Psoas muscle (tissue), 7 donors: ENCODE measurements at regions not wholly inside any gene's neighbourhood (a gene's known extent, or its start where the extent isn't known, plus 50 kb on each side); places are given as distances from the start of the nearest gene placed in this dataset.

Experiments
- ATAC-seq, 4 donors: fragments of 200-7000 bp; cut with Tn5 transposase; one replicate each; pipeline ENCODE4 v1.9.1; 2020; ENCODE audit warnings: moderate library complexity in 3 of 4, mild to moderate bottlenecking in 2 of 4
- DNase-seq, 2 donors: peaks; one replicate each; pipeline ENCODE4 v3.0.0-alpha.2; 2020
- H3K27ac ChIP-seq: fragments of 200-600 bp; one replicate; pipeline ENCODE4 v1.8.0; 2022
- H3K27me3 ChIP-seq, 3 donors: fragments of 200-600 bp in 1 of 3; one replicate each; pipeline versions ENCODE4 v1.6.1 to v1.8.0; 2013 to 2022; ENCODE audit warnings: low read length in 2 of 3, mild to moderate bottlenecking in 2 of 3, moderate library complexity in 1 of 3; ENCODE audit not compliant: insufficient read depth in 3 of 3
- H3K36me3 ChIP-seq, 2 donors: fragments of 200-600 bp in 1 of 2; one replicate each; pipeline versions ENCODE4 v1.6.1 to v1.8.0; 2013 to 2022; ENCODE audit warnings: low read depth in 1 of 2, mild to moderate bottlenecking in 1 of 2, moderate library complexity in 1 of 2; ENCODE audit not compliant: insufficient read depth in 1 of 2
- H3K4me1 ChIP-seq: fragments of 200-600 bp; one replicate; pipeline ENCODE4 v1.8.0; 2022
- H3K4me3 ChIP-seq: fragments of 200-600 bp; one replicate; pipeline ENCODE4 v1.8.0; 2022; ENCODE audit warnings: mild to moderate bottlenecking
- H3K9me3 ChIP-seq: fragments of 200-600 bp; one replicate; pipeline ENCODE4 v1.8.0; 2022
- CTCF ChIP-seq: fragments of 200-600 bp; IDR thresholded peaks from one replicate; pipeline ENCODE4 v1.8.0; 2022; ENCODE audit warnings: antibody characterized with exemption
- whole genome bisulfite sequencing, 3 donors: extraction: QIAGEN DNeasy Blood & Tissue Kit; methylation state at CpG; one replicate each; pipeline versions ENCODE4 v1.1.6 to v1.1.7; 2013; 5-methylcytosine and 5-hydroxymethylcytosine counted together
- intact Hi-C, 2 donors: fragments of 100-400 bp; cut with DNase I; formaldehyde crosslinking; loops; one replicate each; pipeline versions ENCODE4 v1.11.0 to v1.14.2; 2022
- donor health status: healthy with polysubstance abuse.
- donor health status: DM: no; HTN: no; CAD: no; lungs with moderate emphysema.
- donor health status: Bipolar disorder and iron deficiency.
- donor health status: healthy.
- donor health status: DM: yes; HTN: yes; CAD: no.
- donor health status: DM: no; HTN: no; CAD: no.
- donor health status: DM: yes; HTN: yes; CAD: no.

GRCh38 chr19:31553112-31553845 lies 204.0 kb upstream of the TSHZ3 start:
- intact Hi-C loops, result no loop called here
- no peaks in the 10 kb centered on the region for H3K36me3 ChIP-seq
- no peaks in the 10 kb centered on the region for H3K4me1 ChIP-seq
- 34 to 58% (median 40%) methylated on average over 9 of the region's 9 CpGs for WGBS, 3 donors
- H3K27me3 ChIP-seq, result no peaks in the 10 kb centered on the region
- no peak for DNase-seq
- H3K27ac ChIP-seq, result no peak overlapping the region
- ATAC-seq, result no peak
- no peaks in the 10 kb centered on the region for H3K9me3 ChIP-seq
- H3K4me3 ChIP-seq, result no peak overlapping the region
- no peak for TF ChIP-seq CTCF

- DNase-seq, result no peak
- Histone ChIP-seq H3K36me3 (no peaks in the 10 kb centered on the region), H3K4me1 (no peaks in the 10 kb centered on the region), H3K9me3 (no peaks in the 10 kb centered on the region), H3K27me3 (no peaks in the 10 kb centered on the region), H3K4me3 (no peak overlapping the region), H3K27ac (no peak overlapping the region)
- 29 to 51% (median 31%) methylated on average over 8 of the region's 8 CpGs for WGBS, 3 donors
- TF ChIP-seq CTCF, result no peak
- no peak for ATAC-seq
- intact Hi-C loops, result no loop called here
These were observed 204.6 kb upstream of the TSHZ3 start for GRCh38 chr19:31553846-31554215.

- ATAC-seq, result no peak
- Histone ChIP-seq H3K27me3 (no peaks in the 10 kb centered on the region), H3K9me3 (no peaks in the 10 kb centered on the region), H3K36me3 (no peaks in the 10 kb centered on the region), H3K27ac (no peak overlapping the region), H3K4me3 (no peak overlapping the region), H3K4me1 (no peaks in the 10 kb centered on the region)
- 71 to 79% (median 76%) methylated on average over 9 of the region's 9 CpGs for WGBS, 3 donors
- TF ChIP-seq CTCF, result no peak
- intact Hi-C loops, result no loop called here
- no peak for DNase-seq
These were observed 205.1 kb upstream of the TSHZ3 start for GRCh38 chr19:31554360-31554759.

GRCh38 chr19:31555634-31556215 lies 206.5 kb upstream of the TSHZ3 start:
- DNase-seq (no peak), ATAC-seq (no peak)
- WGBS, 3 donors, result 60 to 69% (median 62%) methylated on average over 8 of the region's 8 CpGs
- no peaks in the 10 kb centered on the region for H3K36me3 ChIP-seq
- no peak overlapping the region for H3K4me3 ChIP-seq
- H3K27me3 ChIP-seq, result no peaks in the 10 kb centered on the region
- no peaks in the 10 kb centered on the region for H3K9me3 ChIP-seq
- intact Hi-C loops, result no loop called here
- no peak for TF ChIP-seq CTCF
- H3K4me1 ChIP-seq, result no peaks in the 10 kb centered on the region
- H3K27ac ChIP-seq, result no peak overlapping the region

GRCh38 chr19:31559494-31559893 lies 210.3 kb upstream of the TSHZ3 start:
- Histone ChIP-seq H3K4me3 (no peak overlapping the region), H3K36me3 (no peaks in the 10 kb centered on the region), H3K9me3 (no peaks in the 10 kb centered on the region), H3K27me3 (no peaks in the 10 kb centered on the region), H3K27ac (no peak overlapping the region), H3K4me1 (no peaks in the 10 kb centered on the region)
- WGBS, 3 donors, result 94 to 96% (median 95%) methylated on average over 3 of the region's 3 CpGs
- DNase-seq (no peak), ATAC-seq (no peak)
- TF ChIP-seq CTCF, result no peak
- intact Hi-C loops, result no loop called here
